ENCODE measurements at regions not wholly inside any gene's neighbourhood (a gene's known extent, or its start where the extent isn't known, plus 50 kb on each side); places are given as distances from the start of the nearest gene placed in this dataset.

DNA sequence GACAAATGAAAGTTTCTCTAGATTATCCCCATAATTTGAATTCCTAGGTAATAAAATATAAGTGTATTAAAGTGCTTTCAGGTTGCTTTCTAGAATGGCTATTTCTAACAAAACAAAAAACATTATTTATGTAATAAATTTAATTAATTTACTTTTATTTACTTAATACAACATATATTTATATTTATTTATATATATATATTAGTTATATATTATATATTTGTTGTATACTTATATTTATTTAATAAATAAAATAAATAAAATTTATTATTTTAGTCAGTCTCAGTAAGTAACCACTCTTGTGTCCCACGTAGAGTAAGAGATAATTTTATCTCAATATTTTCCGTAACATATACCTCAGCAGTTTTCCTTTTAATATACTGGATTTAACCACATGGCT is 1031.6 kb upstream of the CNTN5 start:
- no peaks in the 10 kb centered on the region for H4K20me1 ChIP-seq (ENCODE audit: insufficient read depth)
- H2AFZ ChIP-seq (ENCODE audit: low read depth), result no peak overlapping the region
- H3K4me2 ChIP-seq, result no peak overlapping the region
- no peak overlapping the region for H3K9ac ChIP-seq
- CTCF ChIA-PET, result no interaction called here
- H3K27ac ChIP-seq (ENCODE audit: low read depth in 2 of 2, low read length in 1 of 2), result no peak overlapping the region
- H3K36me3 ChIP-seq (replicated peaks in 1 of 2; ENCODE audit: control insufficient read depth in 1 of 2, insufficient read depth in 2 of 2, low read length in 1 of 2), result no peaks in the 10 kb centered on the region
- TF ChIP-seq RFX5 (IDR thresholded peaks at IDR 0.05; ENCODE audit: low read length) (no peak), JUND (IDR thresholded peaks at IDR 0.05) (no peak), GATA2 (CRISPR knock-in tag; IDR thresholded peaks at IDR 0.05) (no peak), FOXM1 (IDR thresholded peaks at IDR 0.05; ENCODE audit: low read depth) (no peak), TEAD4 (IDR thresholded peaks at IDR 0.05; ENCODE audit: borderline replicate concordance, insufficient read depth) (no peak), TAF1 (IDR thresholded peaks at IDR 0.05; ENCODE audit: borderline replicate concordance, low read depth, low read length) (no peak), FOXJ3 (CRISPR knock-in tag; IDR thresholded peaks at IDR 0.05) (no peak), NRF1 (IDR thresholded peaks at IDR 0.05; ENCODE audit: low read depth, low read length) (no peak), CHD2 (IDR thresholded peaks at IDR 0.05; ENCODE audit: low read length, partially characterized antibody) (no peak), GABPA (IDR thresholded peaks at IDR 0.05; ENCODE audit: low read depth) (no peak), NFIC (IDR thresholded peaks at IDR 0.05; ENCODE audit: borderline replicate concordance) (no peak), SIN3A (IDR thresholded peaks at IDR 0.05; ENCODE audit: borderline replicate concordance, low read depth, low read length) (no peak), EZH2phosphoT487 (IDR thresholded peaks at IDR 0.05; ENCODE audit: borderline replicate concordance, low read depth) (no peak), MEF2A (IDR thresholded peaks at IDR 0.05; ENCODE audit: borderline replicate concordance, low read depth) (no peak), EP300 (IDR thresholded peaks at IDR 0.05; ENCODE audit: borderline replicate concordance in 1 of 2, low read depth in 1 of 2, low read length in 1 of 2) (no peak)
- TF ChIP-seq, protein P1, sequence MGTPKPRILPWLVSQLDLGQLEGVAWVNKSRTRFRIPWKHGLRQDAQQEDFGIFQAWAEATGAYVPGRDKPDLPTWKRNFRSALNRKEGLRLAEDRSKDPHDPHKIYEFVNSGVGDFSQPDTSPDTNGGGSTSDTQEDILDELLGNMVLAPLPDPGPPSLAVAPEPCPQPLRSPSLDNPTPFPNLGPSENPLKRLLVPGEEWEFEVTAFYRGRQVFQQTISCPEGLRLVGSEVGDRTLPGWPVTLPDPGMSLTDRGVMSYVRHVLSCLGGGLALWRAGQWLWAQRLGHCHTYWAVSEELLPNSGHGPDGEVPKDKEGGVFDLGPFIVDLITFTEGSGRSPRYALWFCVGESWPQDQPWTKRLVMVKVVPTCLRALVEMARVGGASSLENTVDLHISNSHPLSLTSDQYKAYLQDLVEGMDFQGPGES (IDR thresholded peaks at IDR 0.05; ENCODE audit: low read depth, low read length), result no peak
- TF ChIP-seq, protein P2, sequence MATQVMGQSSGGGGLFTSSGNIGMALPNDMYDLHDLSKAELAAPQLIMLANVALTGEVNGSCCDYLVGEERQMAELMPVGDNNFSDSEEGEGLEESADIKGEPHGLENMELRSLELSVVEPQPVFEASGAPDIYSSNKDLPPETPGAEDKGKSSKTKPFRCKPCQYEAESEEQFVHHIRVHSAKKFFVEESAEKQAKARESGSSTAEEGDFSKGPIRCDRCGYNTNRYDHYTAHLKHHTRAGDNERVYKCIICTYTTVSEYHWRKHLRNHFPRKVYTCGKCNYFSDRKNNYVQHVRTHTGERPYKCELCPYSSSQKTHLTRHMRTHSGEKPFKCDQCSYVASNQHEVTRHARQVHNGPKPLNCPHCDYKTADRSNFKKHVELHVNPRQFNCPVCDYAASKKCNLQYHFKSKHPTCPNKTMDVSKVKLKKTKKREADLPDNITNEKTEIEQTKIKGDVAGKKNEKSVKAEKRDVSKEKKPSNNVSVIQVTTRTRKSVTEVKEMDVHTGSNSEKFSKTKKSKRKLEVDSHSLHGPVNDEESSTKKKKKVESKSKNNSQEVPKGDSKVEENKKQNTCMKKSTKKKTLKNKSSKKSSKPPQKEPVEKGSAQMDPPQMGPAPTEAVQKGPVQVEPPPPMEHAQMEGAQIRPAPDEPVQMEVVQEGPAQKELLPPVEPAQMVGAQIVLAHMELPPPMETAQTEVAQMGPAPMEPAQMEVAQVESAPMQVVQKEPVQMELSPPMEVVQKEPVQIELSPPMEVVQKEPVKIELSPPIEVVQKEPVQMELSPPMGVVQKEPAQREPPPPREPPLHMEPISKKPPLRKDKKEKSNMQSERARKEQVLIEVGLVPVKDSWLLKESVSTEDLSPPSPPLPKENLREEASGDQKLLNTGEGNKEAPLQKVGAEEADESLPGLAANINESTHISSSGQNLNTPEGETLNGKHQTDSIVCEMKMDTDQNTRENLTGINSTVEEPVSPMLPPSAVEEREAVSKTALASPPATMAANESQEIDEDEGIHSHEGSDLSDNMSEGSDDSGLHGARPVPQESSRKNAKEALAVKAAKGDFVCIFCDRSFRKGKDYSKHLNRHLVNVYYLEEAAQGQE (IDR thresholded peaks at IDR 0.05; ENCODE audit: low read depth, low read length), result no peak
- TF ChIP-seq, protein P3, sequence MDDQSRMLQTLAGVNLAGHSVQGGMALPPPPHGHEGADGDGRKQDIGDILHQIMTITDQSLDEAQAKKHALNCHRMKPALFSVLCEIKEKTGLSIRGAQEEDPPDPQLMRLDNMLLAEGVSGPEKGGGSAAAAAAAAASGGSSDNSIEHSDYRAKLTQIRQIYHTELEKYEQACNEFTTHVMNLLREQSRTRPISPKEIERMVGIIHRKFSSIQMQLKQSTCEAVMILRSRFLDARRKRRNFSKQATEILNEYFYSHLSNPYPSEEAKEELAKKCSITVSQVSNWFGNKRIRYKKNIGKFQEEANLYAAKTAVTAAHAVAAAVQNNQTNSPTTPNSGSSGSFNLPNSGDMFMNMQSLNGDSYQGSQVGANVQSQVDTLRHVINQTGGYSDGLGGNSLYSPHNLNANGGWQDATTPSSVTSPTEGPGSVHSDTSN (IDR thresholded peaks at IDR 0.05), result no peak
- TF ChIP-seq, protein P4, sequence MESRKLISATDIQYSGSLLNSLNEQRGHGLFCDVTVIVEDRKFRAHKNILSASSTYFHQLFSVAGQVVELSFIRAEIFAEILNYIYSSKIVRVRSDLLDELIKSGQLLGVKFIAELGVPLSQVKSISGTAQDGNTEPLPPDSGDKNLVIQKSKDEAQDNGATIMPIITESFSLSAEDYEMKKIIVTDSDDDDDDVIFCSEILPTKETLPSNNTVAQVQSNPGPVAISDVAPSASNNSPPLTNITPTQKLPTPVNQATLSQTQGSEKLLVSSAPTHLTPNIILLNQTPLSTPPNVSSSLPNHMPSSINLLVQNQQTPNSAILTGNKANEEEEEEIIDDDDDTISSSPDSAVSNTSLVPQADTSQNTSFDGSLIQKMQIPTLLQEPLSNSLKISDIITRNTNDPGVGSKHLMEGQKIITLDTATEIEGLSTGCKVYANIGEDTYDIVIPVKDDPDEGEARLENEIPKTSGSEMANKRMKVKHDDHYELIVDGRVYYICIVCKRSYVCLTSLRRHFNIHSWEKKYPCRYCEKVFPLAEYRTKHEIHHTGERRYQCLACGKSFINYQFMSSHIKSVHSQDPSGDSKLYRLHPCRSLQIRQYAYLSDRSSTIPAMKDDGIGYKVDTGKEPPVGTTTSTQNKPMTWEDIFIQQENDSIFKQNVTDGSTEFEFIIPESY (IDR thresholded peaks at IDR 0.05; ENCODE audit: borderline replicate concordance, low read depth), result no peak
- H3K79me2 ChIP-seq (ENCODE audit: insufficient read depth), result no peaks in the 10 kb centered on the region
- DNase-seq, result no peak
- no peaks in the 10 kb centered on the region for H3F3A ChIP-seq (replicated peaks; ENCODE audit: insufficient read depth)
- H3K4me1 ChIP-seq (ENCODE audit: control insufficient read depth in 1 of 2, insufficient read depth in 2 of 2, low read depth in 1 of 2, low read length in 1 of 2), result no peaks in the 10 kb centered on the region
- no peaks in the 10 kb centered on the region for H3K27me3 ChIP-seq (ENCODE audit: insufficient read depth)
- POLR2A ChIA-PET, result no interaction called here
- 82% methylated on average over 2 of the region's 2 CpGs for WGBS (ENCODE audit: low lambda C conversion rate)
- no peak overlapping the region for H3K4me3 ChIP-seq (ENCODE audit: low read depth in 2 of 2, low read length in 1 of 2)
- H3K9me3 ChIP-seq, result no peaks in the 10 kb centered on the region
- no peaks in the 10 kb centered on the region for H3K9me2 ChIP-seq

Measured in SK-N-SH (cell line).